ENCODE measurements at regions not wholly inside any gene's neighbourhood (a gene's known extent, or its start where the extent isn't known, plus 50 kb on each side); places are given as distances from the start of the nearest gene placed in this dataset.
A peak's percentile ranks its signal among the peaks of the same experiment; 100 is the strongest.

- DNase-seq (ENCODE audit: low spot score in 2 of 2) (peak in 1 of 2 donors; percentile 55), ATAC-seq (no peak)
- Mint-ChIP-seq H3K9me3 (peaks cover 3 to 11% of the 10 kb centered on the region in 2 donors), H3K36me3 (peaks cover 17 to 28% of the 10 kb centered on the region in 2 donors), H3K27ac (peak overlapping the region in 1 of 2 donors; percentile 25)
Observed at GRCh38 chr9:96025995-96026602, 150.6 kb downstream of the ERCC6L2 start.

GRCh38 chr9:96023486-96023885 lies 148.0 kb downstream of the ERCC6L2 start:
- DNase-seq (ENCODE audit: low spot score in 2 of 2) (no peak), ATAC-seq (no peak)
- Mint-ChIP-seq H3K36me3 (peaks cover 13 to 42% of the 10 kb centered on the region in 2 donors), H3K9me3 (peaks cover 3 to 15% of the 10 kb centered on the region in 2 donors), H3K27ac (no peak overlapping the region)

GRCh38 chr9:96022445-96023051 lies 147.1 kb downstream of the ERCC6L2 start:
- H3K27ac Mint-ChIP-seq = peak overlapping the region; percentile 74 to 97
- H3K36me3 Mint-ChIP-seq = peaks cover 11 to 33% of the 10 kb centered on the region in 2 donors
- DNase-seq (ENCODE audit: low spot score in 2 of 2) (no peak), ATAC-seq (peak in 1 of 2 donors; percentile 49)
- peaks cover 3 to 15% of the 10 kb centered on the region in 2 donors for H3K9me3 Mint-ChIP-seq

GRCh38 chr9:96021551-96022444 lies 146.3 kb downstream of the ERCC6L2 start:
- Mint-ChIP-seq H3K27ac (peak overlapping the region; percentile 74 to 97), H3K36me3 (peaks cover 9 to 31% of the 10 kb centered on the region in 2 donors), H3K9me3 (peaks cover 3 to 13% of the 10 kb centered on the region in 2 donors)
- DNase-seq (ENCODE audit: low spot score in 2 of 2) (no peak), ATAC-seq (peak; percentile 14 to 16)

- peaks cover 5 to 26% of the 10 kb centered on the region in 2 donors for H3K36me3 Mint-ChIP-seq
- peak; percentile 57 to 65 for DNase-seq (ENCODE audit: low spot score in 2 of 2)
Observed at GRCh38 chr9:96020792-96021550, 145.5 kb downstream of the ERCC6L2 start.

GRCh38 chr9:96020300-96020791 lies 144.9 kb downstream of the ERCC6L2 start:
- DNase-seq (ENCODE audit: low spot score in 2 of 2) = no peak
- Mint-ChIP-seq H3K9me3 (peaks cover 0 to 3% of the 10 kb centered on the region in 2 donors), H3K27ac (peak overlapping the region; percentile 81 to 84), H3K36me3 (peaks cover 5 to 19% of the 10 kb centered on the region in 2 donors)
- ATAC-seq = no peak

More at GRCh38 chr9:96020792-96021550, 145.5 kb downstream of the ERCC6L2 start:
- ATAC-seq = peak; percentile 46 to 56
- H3K27ac Mint-ChIP-seq = peak overlapping the region; percentile 81 to 84
- peaks cover 3 to 9% of the 10 kb centered on the region in 2 donors for H3K9me3 Mint-ChIP-seq
